ENCODE measurements at regions not wholly inside any gene's neighbourhood (a gene's known extent, or its start where the extent isn't known, plus 50 kb on each side); places are given as distances from the start of the nearest gene placed in this dataset.
"Not testable (repeated sequence)": the region's sequence is repeated elsewhere in the genome, so short reads cannot be mapped to it uniquely, and the experiment has no call there.

DNA sequence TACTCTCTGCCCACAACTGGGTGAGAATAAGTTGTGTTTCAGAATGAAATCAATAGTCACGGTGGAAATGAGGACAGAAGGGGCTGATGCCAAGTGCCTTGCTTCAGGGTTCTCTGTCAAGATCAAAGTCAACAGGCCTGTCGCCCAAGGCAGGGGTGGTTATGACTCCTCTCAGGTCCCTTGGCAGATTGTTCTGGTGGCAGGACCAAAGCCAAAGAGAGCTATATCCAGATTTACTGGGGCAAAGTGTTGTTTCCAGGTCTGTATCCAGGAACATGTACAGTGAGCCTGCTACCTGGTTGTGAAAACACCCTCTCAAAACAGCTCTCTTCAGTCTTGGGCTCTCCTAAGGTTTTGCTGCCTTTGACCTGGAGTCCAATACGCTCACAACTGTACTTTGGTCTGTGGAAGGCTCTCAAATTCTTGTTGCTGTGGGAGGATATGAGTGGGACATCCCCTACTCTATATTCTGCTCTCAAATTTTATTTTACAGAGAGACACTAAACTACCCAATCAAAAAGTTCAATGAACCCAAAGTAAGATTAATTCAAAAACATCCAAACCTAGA lies 175.1 kb upstream of the ETV3 start:
- Histone ChIP-seq H3K4me3 (no peak overlapping the region), H3K27me3 (no peaks in the 10 kb centered on the region), H3K36me3 (no peaks in the 10 kb centered on the region), H3K9me3 (peaks cover 7 to 33% of the 10 kb centered on the region in 2 donors), H3K27ac (no peak overlapping the region), H3K4me1 (no peaks in the 10 kb centered on the region)
- TF ChIP-seq POLR2A (IDR thresholded peaks at IDR 0.05) (no peak), POLR2AphosphoS5 (IDR thresholded peaks at IDR 0.05) (no peak)
- TF ChIP-seq, protein P1, sequence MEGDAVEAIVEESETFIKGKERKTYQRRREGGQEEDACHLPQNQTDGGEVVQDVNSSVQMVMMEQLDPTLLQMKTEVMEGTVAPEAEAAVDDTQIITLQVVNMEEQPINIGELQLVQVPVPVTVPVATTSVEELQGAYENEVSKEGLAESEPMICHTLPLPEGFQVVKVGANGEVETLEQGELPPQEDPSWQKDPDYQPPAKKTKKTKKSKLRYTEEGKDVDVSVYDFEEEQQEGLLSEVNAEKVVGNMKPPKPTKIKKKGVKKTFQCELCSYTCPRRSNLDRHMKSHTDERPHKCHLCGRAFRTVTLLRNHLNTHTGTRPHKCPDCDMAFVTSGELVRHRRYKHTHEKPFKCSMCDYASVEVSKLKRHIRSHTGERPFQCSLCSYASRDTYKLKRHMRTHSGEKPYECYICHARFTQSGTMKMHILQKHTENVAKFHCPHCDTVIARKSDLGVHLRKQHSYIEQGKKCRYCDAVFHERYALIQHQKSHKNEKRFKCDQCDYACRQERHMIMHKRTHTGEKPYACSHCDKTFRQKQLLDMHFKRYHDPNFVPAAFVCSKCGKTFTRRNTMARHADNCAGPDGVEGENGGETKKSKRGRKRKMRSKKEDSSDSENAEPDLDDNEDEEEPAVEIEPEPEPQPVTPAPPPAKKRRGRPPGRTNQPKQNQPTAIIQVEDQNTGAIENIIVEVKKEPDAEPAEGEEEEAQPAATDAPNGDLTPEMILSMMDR (IDR thresholded peaks at IDR 0.05), result no peak
- intact Hi-C loops (cut with DNase I; ENCODE audit: low total_unique reads), result no loop called here
- DNase-seq (ENCODE audit: low spot score in 2 of 2), result no peak

DNA sequence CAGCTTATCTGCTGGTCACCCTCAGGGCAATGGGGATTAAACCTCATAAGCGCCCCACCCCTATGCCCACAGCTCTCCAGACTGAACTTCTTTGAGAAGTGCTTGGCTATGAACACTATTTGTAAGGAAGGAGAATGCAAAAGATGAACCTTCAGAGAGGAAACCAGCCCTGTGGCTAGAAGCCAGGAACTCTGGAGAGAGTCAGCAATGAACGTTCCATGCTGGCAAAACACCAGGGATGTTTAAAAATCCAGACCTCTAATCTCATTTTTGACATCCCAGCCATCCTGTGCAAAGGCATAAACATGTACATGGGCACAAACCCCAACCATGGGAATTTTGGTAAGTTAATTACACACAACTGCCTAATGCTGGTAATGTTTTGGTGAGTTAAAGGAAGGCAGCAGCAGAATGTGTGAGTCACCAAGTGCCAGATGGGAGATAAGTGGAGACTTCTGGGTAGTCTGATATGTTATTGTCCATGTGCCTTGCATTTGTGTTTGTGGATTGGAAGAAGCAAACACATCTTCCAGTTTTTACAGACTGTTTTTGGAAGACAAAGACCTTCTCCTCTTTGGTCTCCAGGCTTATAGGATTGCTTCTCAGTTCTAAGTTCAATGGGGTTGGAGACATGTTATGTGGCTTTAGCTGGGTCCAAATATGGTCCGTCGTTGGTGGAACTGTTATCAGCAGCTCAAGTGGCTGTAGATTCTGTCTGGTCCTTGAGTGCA lies 174.1 kb upstream of the ETV3 start:
- DNase-seq (ENCODE audit: low spot score in 2 of 2), result no peak
- Histone ChIP-seq H3K27ac (no peak overlapping the region), H3K36me3 (no peaks in the 10 kb centered on the region), H3K9me3 (peaks cover 7 to 23% of the 10 kb centered on the region in 2 donors), H3K4me1 (no peaks in the 10 kb centered on the region), H3K4me3 (no peak overlapping the region), H3K27me3 (no peaks in the 10 kb centered on the region)
- TF ChIP-seq POLR2A (IDR thresholded peaks at IDR 0.05) (no peak), POLR2AphosphoS5 (IDR thresholded peaks at IDR 0.05) (no peak)
- TF ChIP-seq, protein P1 (IDR thresholded peaks at IDR 0.05), result no peak
- intact Hi-C loops (cut with DNase I; ENCODE audit: low total_unique reads), result no loop called here

DNA sequence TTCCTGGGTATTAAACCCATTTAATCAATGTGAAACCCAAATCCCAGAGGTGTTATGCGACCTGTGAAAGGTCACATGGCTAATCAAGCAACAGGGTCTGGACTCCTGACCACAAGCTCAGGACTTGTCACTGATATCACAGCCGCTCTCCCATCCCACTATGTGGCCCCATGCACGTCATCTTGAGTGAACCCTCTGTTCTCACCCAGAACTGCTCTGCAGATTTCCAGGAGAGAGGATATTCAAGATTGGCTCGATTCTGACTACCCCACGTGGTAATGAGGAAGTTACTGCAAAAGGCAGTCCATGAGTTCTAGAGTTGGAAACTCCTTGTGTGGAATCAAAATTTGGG lies 173.5 kb upstream of the ETV3 start:
- TF ChIP-seq POLR2A (IDR thresholded peaks at IDR 0.05), result no peak
- TF ChIP-seq, protein P1 (IDR thresholded peaks at IDR 0.05), result no peak
- no peak for TF ChIP-seq POLR2AphosphoS5 (IDR thresholded peaks at IDR 0.05)
- Histone ChIP-seq H3K4me3 (no peak overlapping the region), H3K27ac (no peak overlapping the region), H3K36me3 (no peaks in the 10 kb centered on the region), H3K27me3 (no peaks in the 10 kb centered on the region), H3K9me3 (peaks cover 4 to 17% of the 10 kb centered on the region in 2 donors), H3K4me1 (no peaks in the 10 kb centered on the region)
- intact Hi-C loops (cut with DNase I; ENCODE audit: low total_unique reads), result no loop called here
- DNase-seq (ENCODE audit: low spot score in 2 of 2), result no peak

DNA sequence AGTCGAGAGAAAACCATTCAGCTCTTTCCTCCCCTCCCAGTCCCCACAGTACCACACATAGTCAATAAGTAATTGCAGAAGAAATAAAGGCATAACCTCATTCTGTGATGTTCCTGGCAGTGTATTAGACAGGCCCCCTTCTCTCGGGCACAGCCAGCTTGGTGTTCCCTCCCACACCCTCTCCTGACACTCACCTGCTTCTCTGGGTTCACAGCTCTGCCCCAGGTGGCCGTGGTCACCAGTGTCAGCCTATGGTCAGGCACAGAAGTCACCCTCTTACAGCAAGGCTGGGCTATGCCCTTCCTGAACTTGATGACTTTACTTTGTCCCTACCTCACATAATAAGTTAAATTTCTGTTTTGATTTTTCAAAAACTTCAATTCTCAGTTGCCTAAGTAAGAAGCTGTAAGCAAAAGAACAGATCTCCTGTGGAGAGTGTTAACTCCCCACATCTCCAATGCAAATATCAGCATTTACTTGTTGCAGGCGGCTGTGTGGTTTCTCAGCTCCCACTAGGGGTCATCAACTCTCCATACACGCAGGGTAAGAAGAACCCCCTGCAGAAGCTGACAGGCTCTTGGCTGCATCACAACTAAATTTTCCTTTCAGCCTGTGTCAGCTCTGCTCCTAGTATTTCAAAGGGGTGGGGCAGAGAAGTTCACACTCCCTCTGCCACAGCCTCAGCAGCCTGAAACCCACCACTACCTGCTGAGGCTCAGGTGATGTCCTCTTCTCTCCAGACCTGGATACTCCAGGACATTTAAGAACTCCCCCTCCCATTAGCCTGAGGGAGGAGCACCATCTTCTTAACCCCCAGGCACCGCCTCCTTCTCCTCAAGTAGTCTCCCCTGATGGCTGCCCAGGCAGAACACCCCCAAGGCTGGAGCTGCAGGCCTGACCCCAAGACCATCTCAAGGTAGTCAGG lies 172.9 kb upstream of the ETV3 start:
- H3K4me3 ChIP-seq; DNase-seq (ENCODE audit: low spot score in 2 of 2); intact Hi-C loops (cut with DNase I; ENCODE audit: low total_unique reads): not testable (repeated sequence)

DNA sequence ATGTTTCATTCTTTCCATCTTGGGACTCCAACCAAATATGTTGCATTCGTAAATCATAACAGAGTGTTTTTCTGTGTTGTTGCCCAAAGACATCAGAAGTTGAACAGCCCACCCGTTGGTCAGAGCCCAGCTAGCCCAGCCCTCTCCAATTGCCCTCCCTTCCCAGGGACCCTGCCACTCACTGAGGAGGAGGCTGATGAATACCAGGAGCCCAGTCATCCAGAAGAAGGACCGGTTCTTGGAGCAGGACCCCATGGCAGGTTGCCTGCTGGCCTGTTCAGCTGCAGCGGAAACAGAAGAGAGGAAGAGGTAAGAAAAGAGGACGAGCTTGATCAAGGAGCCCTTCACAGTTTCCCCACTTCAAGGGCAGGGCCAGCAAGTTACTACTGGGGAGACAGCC lies 172.2 kb upstream of the ETV3 start:
- no peaks in the 10 kb centered on the region for H3K36me3 ChIP-seq
- DNase-seq (ENCODE audit: low spot score in 2 of 2), result no peak
- no peak overlapping the region for H3K4me3 ChIP-seq
- no peaks in the 10 kb centered on the region for H3K4me1 ChIP-seq
- no peaks in the 10 kb centered on the region for H3K27me3 ChIP-seq
- TF ChIP-seq POLR2AphosphoS5 (IDR thresholded peaks at IDR 0.05) (no peak), POLR2A (IDR thresholded peaks at IDR 0.05) (no peak)
- TF ChIP-seq, protein P1 (IDR thresholded peaks at IDR 0.05), result no peak
- H3K9me3 ChIP-seq, result peaks cover 0 to 4% of the 10 kb centered on the region in 2 donors
- H3K27ac ChIP-seq, result no peak overlapping the region
- intact Hi-C loops (cut with DNase I; ENCODE audit: low total_unique reads), result no loop called here

More for the DNA sequence above, 172.9 kb upstream of the ETV3 start:
- not testable (repeated sequence) for H3K36me3 ChIP-seq, H3K27me3 ChIP-seq, H3K4me1 ChIP-seq, H3K27ac ChIP-seq
- peaks cover 0 to 11% of the 10 kb centered on the region in 2 donors for H3K9me3 ChIP-seq

Data from breast epithelium (tissue), 4 donors.